Uterus (tissue), 3 donors: ENCODE measurements at regions not wholly inside any gene's neighbourhood (a gene's known extent, or its start where the extent isn't known, plus 50 kb on each side); places are given as distances from the start of the nearest gene placed in this dataset.

ENCODE experiments used
- DNase-seq, 2 donors: peaks; one replicate each; pipeline ENCODE4 v3.0.0-alpha.2; 2019 to 2020
- H3K27ac ChIP-seq, 2 donors: fragments of 200-600 bp; sonication (generic); 1 replicate in 1 of 2; 2 replicates in 1 of 2; pipeline ENCODE4 v1.5.1; 2016 to 2018
- H3K27me3 ChIP-seq, 2 donors: fragments of 200-600 bp; sonication (generic); one replicate each; pipeline ENCODE4 v1.5.1; 2018 to 2019; ENCODE audit warnings: control low read depth in 1 of 2
- H3K36me3 ChIP-seq, 2 donors: fragments of 200-600 bp; sonication (generic); one replicate each; pipeline ENCODE4 v1.5.1; 2019; ENCODE audit warnings: control low read depth in 1 of 2
- H3K4me1 ChIP-seq, 2 donors: fragments of 200-600 bp; sonication (generic); one replicate each; pipeline ENCODE4 v1.5.1; 2018 to 2019; ENCODE audit warnings: control low read depth in 1 of 2
- H3K4me3 ChIP-seq, 2 donors: fragments of 200-600 bp; sonication (generic); 1 replicate in 1 of 2; 2 replicates in 1 of 2; pipeline ENCODE4 v1.5.1; 2018 to 2019; ENCODE audit warnings: mild to moderate bottlenecking in 1 of 2
- H3K9me3 ChIP-seq, 2 donors: fragments of 200-600 bp; sonication (generic); one replicate each; pipeline ENCODE4 v1.5.1; 2019; ENCODE audit warnings: control low read depth in 1 of 2
- POLR2A ChIP-seq, 2 donors: fragments of 450-650 bp; IDR thresholded peaks; one replicate each; pipeline ENCODE4 v1.6.1; 2016; ENCODE audit warnings: antibody characterized with exemption in 2 of 2, mild to moderate bottlenecking in 1 of 2, moderate library complexity in 1 of 2
- intact Hi-C: fragments of 100-400 bp; cut with DNase I; formaldehyde crosslinking; loops from one replicate; pipeline ENCODE4 v1.15.1; 2023; ENCODE audit warnings: low total_unique reads
- TF ChIP-seq, protein P1 (sequence below), 4 experiments: fragments of 200-600 bp in 2 of 4; fragments of 450-650 bp in 2 of 4; sonication (generic) in 2 of 4; IDR thresholded peaks; one replicate each; pipeline ENCODE4 v1.5.1; 2016 to 2019; ENCODE audit warnings: antibody characterized with exemption in 4 of 4, mild to moderate bottlenecking in 2 of 4, moderate library complexity in 1 of 4
- donor health status: DM: yes; HTN: yes; CAD: no.

DNA sequence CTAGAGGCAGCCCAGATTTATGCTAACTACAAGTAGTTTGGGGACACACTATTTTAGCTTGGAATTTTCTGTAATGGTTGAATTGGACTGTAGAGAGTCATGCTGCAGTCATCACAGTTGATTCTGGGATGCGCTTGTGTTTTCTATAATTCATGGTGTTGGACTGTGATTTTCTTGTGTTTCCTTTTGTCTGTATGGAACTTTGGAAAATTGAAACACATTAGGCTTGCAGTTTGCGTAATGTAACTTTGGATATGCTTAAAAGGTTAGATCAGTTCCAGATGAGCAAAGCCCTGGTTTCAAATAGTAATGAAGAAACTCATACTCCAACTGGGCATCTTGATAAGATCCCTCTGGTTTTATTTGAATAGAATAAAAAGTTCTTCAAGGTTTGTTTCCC, 502.2 kb downstream of the ARL4A start:
- intact Hi-C loops: no loop called here

DNA sequence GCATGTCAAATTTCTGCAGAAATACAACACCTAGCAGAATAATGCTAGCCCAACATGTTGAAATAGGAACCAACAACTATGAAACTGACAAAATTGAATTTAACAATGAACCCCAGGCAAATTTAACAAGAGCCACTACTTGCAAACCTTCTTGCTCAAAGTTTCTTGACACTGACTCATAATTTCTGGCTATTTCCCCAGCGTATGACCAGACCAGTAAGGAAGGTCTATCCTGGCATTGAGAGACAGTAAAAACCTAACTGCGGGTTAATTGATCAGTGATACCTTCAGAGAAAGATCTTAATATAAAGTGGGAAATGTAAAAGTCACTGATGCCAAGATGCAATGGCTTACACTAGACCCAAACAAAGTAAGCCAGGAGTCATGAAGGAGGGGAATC, 510.1 kb downstream of the ARL4A start:
- intact Hi-C loops: no loop called here

More for the DNA sequence above, 502.2 kb downstream of the ARL4A start:
- Histone ChIP-seq H3K4me3 (no peak overlapping the region), H3K4me1 (no peaks in the 10 kb centered on the region), H3K9me3 (no peaks in the 10 kb centered on the region), H3K27me3 (no peaks in the 10 kb centered on the region), H3K27ac (no peak overlapping the region), H3K36me3 (no peaks in the 10 kb centered on the region)
- DNase-seq: no peak
- TF ChIP-seq, protein P1, sequence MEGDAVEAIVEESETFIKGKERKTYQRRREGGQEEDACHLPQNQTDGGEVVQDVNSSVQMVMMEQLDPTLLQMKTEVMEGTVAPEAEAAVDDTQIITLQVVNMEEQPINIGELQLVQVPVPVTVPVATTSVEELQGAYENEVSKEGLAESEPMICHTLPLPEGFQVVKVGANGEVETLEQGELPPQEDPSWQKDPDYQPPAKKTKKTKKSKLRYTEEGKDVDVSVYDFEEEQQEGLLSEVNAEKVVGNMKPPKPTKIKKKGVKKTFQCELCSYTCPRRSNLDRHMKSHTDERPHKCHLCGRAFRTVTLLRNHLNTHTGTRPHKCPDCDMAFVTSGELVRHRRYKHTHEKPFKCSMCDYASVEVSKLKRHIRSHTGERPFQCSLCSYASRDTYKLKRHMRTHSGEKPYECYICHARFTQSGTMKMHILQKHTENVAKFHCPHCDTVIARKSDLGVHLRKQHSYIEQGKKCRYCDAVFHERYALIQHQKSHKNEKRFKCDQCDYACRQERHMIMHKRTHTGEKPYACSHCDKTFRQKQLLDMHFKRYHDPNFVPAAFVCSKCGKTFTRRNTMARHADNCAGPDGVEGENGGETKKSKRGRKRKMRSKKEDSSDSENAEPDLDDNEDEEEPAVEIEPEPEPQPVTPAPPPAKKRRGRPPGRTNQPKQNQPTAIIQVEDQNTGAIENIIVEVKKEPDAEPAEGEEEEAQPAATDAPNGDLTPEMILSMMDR (IDR thresholded peaks at IDR 0.05): no peak
- no peak for TF ChIP-seq POLR2A (IDR thresholded peaks at IDR 0.05)

DNA sequence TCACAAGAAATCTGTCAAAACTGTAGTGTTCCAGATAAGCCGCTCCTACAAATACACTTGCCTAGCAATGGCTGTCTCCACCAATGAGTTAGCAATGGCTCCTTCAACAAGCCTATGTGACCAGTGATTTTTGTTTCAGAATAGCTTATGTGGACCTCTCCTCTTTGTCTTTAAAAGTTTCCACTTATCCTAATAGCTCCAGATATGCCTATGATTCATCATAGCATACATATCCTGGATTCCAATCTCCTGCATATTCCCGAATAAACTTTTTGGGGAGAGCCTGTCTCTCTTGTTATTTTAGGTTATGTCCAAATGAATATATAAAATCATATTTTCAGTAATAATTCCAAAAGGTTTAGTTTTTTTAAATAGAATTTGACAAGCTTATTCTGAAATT, 510.6 kb downstream of the ARL4A start:
- TF ChIP-seq, protein P1 (IDR thresholded peaks at IDR 0.05): no peak
- TF ChIP-seq POLR2A (IDR thresholded peaks at IDR 0.05): no peak
- H3K4me3 ChIP-seq: no peak overlapping the region
- no peaks in the 10 kb centered on the region for H3K27me3 ChIP-seq
- no peak overlapping the region for H3K27ac ChIP-seq
- H3K4me1 ChIP-seq: no peaks in the 10 kb centered on the region
- no peaks in the 10 kb centered on the region for H3K36me3 ChIP-seq
- H3K9me3 ChIP-seq: no peaks in the 10 kb centered on the region
- DNase-seq: no peak
- intact Hi-C loops: no loop called here

More for the DNA sequence above, 510.1 kb downstream of the ARL4A start:
- Histone ChIP-seq H3K27ac (no peak overlapping the region), H3K36me3 (no peaks in the 10 kb centered on the region), H3K4me1 (no peaks in the 10 kb centered on the region), H3K27me3 (no peaks in the 10 kb centered on the region), H3K9me3 (no peaks in the 10 kb centered on the region), H3K4me3 (no peak overlapping the region)
- TF ChIP-seq, protein P1 (IDR thresholded peaks at IDR 0.05): no peak
- TF ChIP-seq POLR2A (IDR thresholded peaks at IDR 0.05): no peak
- no peak for DNase-seq

DNA sequence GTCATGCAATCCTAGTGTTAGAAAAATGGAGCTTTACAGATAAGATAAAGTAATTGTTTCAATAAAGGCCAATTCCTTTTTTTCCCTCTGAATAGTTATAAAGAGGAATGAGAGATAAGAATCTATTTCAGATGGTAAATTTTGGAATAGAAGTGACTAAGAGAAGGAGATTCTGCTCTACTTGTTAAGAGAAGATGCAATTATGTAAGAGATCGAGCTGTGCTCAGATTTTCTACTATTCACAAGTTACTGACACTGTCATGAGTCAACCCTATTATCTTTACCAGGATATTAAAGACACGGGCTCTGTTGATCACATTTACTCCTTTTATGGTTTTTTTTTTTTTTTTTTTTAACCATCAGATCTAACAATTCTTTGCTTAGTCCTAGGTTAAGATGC, 511.3 kb downstream of the ARL4A start:
- no peaks in the 10 kb centered on the region for H3K27me3 ChIP-seq
- no peak for TF ChIP-seq POLR2A (IDR thresholded peaks at IDR 0.05)
- TF ChIP-seq, protein P1 (IDR thresholded peaks at IDR 0.05): no peak
- H3K4me3 ChIP-seq: no peak overlapping the region
- no peaks in the 10 kb centered on the region for H3K9me3 ChIP-seq
- intact Hi-C loops: no loop called here
- H3K4me1 ChIP-seq: no peaks in the 10 kb centered on the region
- H3K36me3 ChIP-seq: no peaks in the 10 kb centered on the region
- no peak overlapping the region for H3K27ac ChIP-seq
- DNase-seq: no peak

DNA sequence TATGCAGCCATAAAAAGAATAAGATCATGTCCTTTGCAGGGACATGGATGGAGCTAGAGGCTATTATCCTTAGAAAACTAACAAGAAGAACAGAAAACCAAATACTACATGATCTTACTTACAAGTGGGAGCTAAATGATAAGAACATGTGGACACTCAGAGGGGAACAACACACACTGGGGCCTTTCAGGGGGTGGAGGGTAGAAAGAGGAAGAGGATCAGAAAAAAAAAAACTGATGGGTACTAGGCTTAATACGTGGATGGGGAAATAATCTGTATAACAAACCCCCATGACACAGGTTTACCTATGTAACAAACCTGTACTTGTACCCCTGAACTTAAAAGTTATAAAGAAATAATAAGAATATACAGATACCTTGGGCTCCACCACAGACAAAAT, 514.2 kb downstream of the ARL4A start:
- TF ChIP-seq, protein P1 (IDR thresholded peaks at IDR 0.05): no peak
- no peak for TF ChIP-seq POLR2A (IDR thresholded peaks at IDR 0.05)

More for the DNA sequence above, 514.2 kb downstream of the ARL4A start:
- Histone ChIP-seq H3K4me1 (no peaks in the 10 kb centered on the region), H3K9me3 (no peaks in the 10 kb centered on the region), H3K36me3 (no peaks in the 10 kb centered on the region), H3K27me3 (no peaks in the 10 kb centered on the region), H3K4me3 (no peak overlapping the region), H3K27ac (no peak overlapping the region)
- no peak for DNase-seq
- intact Hi-C loops: no loop called here
